ENCODE measurements at regions not wholly inside any gene's neighbourhood (a gene's known extent, or its start where the extent isn't known, plus 50 kb on each side); places are given as distances from the start of the nearest gene placed in this dataset.

- H2BK120ac ChIP-seq (replicated peaks; ENCODE audit: low read depth, low read length): no peak overlapping the region
- H3K18ac ChIP-seq (ENCODE audit: extremely low read depth, low read length): no peak overlapping the region
- no peaks in the 10 kb centered on the region for H3K79me2 ChIP-seq (ENCODE audit: control insufficient read depth in 1 of 2, insufficient read depth in 2 of 2, low read length in 2 of 2)
- H3K79me1 ChIP-seq (ENCODE audit: low read depth, low read length): no peaks in the 10 kb centered on the region
- H3K14ac ChIP-seq (ENCODE audit: insufficient read length): no peak overlapping the region
- TF ChIP-seq GABPA (IDR thresholded peaks at IDR 0.05; ENCODE audit: borderline replicate concordance, insufficient read depth, low read length): no peak
- TF ChIP-seq RXRA (IDR thresholded peaks at IDR 0.05; ENCODE audit: insufficient read depth, low read depth, low read length): no peak
- TF ChIP-seq EP300 (IDR thresholded peaks at IDR 0.05; ENCODE audit: borderline replicate concordance in 1 of 2, low read depth in 2 of 2, low read length in 2 of 2): no peak
- no peak for TF ChIP-seq GTF2F1 (IDR thresholded peaks at IDR 0.05; ENCODE audit: borderline replicate concordance, low read depth, low read length)
- TF ChIP-seq SRF (IDR thresholded peaks at IDR 0.05; ENCODE audit: low read depth, low read length): no peak
- TF ChIP-seq FOSL1 (IDR thresholded peaks at IDR 0.05; ENCODE audit: insufficient read depth, low read depth, low read length): no peak
- no peak for TF ChIP-seq ASH2L (IDR thresholded peaks at IDR 0.05; ENCODE audit: low read length)
- no peak for TF ChIP-seq ZNF274 (IDR thresholded peaks at IDR 0.05; ENCODE audit: borderline replicate concordance, extremely low read depth, low read length)
- H3K36me3 ChIP-seq (ENCODE audit: control insufficient read depth in 2 of 4, insufficient read depth in 4 of 4, low read length in 3 of 4): no peaks in the 10 kb centered on the region
- WGBS, 2 experiments (ENCODE audit: extremely low coverage in 1 of 2, insufficient coverage in 1 of 2, insufficient read length in 1 of 2, insufficient replicate concordance in 2 of 2, low coverage in 1 of 2, low lambda C conversion rate in 2 of 2, missing lambda C conversion rate in 1 of 2): 93% methylated on average over 2 of the region's 2 CpGs; no CpG with 5 or more reads in 1 of the 2 experiments
- H3K9me3 ChIP-seq (ENCODE audit: insufficient read depth in 2 of 2, low read depth in 1 of 2, low read length in 1 of 2): no peaks in the 10 kb centered on the region
- no peaks in the 10 kb centered on the region for H3K23me2 ChIP-seq (ENCODE audit: low read depth, low read length)
- no peak overlapping the region for H3K4ac ChIP-seq (replicated peaks; ENCODE audit: insufficient read length, low read depth, low read length)
- peaks cover 0 to 6% (median 3%) of the 10 kb centered on the region in 4 experiments; a peak in 2 of 7 replicates for H3K4me1 ChIP-seq (replicated peaks in 1 of 4; ENCODE audit: control insufficient read depth in 3 of 4, insufficient read depth in 4 of 4, low read length in 3 of 4)
- ChIA-PET POLR2A (ENCODE audit: partially characterized antibody) (no interaction called here), CTCF (ENCODE audit: partially characterized antibody) (no interaction called here)
- H2BK5ac ChIP-seq (ENCODE audit: low read depth, low read length): no peak overlapping the region
- no peak overlapping the region for H2BK15ac ChIP-seq (ENCODE audit: low read length)
- H4K91ac ChIP-seq (replicated peaks; ENCODE audit: insufficient read length, low read length): no peak overlapping the region
- no peak overlapping the region for H3K23ac ChIP-seq (ENCODE audit: insufficient read length)
- no peaks in the 10 kb centered on the region for H3K27me3 ChIP-seq (replicated peaks in 1 of 4; ENCODE audit: control insufficient read depth in 3 of 4, extremely low read depth in 1 of 4, insufficient read depth in 3 of 4, low read length in 3 of 4)
- DNase-seq (ENCODE audit: low read depth in 1 of 2, low spot score in 2 of 2) (no peak), FAIRE-seq (no peak)
- H2AFZ ChIP-seq (ENCODE audit: low read length): no peak overlapping the region
- H2BK20ac ChIP-seq (ENCODE audit: low read length): no peak overlapping the region
- H3K56ac ChIP-seq (replicated peaks; ENCODE audit: insufficient read length, low read depth, low read length): no peak overlapping the region
- H2AK5ac ChIP-seq (ENCODE audit: low read depth, low read length): no peak overlapping the region
- H4K5ac ChIP-seq (ENCODE audit: insufficient read length, low read depth, low read length): no peak overlapping the region
- H3K9ac ChIP-seq (replicated peaks in 1 of 4; ENCODE audit: extremely low read depth in 1 of 4, low read depth in 3 of 4, low read length in 3 of 4): no peak overlapping the region
- H4K20me1 ChIP-seq (replicated peaks in 1 of 2; ENCODE audit: control insufficient read depth in 1 of 2, insufficient read depth in 2 of 2, low read length in 2 of 2): no peaks in the 10 kb centered on the region
- H3K4me2 ChIP-seq (ENCODE audit: insufficient read depth in 1 of 2, low read depth in 2 of 2, low read length in 2 of 2): no peak overlapping the region
- no peak overlapping the region for H4K8ac ChIP-seq (ENCODE audit: extremely low read depth, insufficient read depth, low read length)
- no peak overlapping the region for H2BK12ac ChIP-seq (ENCODE audit: low read depth, low read length)
- H3K4me3 ChIP-seq (ENCODE audit: extremely low read depth in 1 of 4, insufficient read depth in 2 of 4, low read depth in 3 of 4, low read length in 4 of 4): no peak overlapping the region
- no peak overlapping the region for H3K27ac ChIP-seq (ENCODE audit: low read depth, low read length)
These were observed 223.2 kb upstream of the PCDH17 start for GRCh38 chr13:57408312-57408711.

All from H1 (cell line).